ENCODE measurements at regions not wholly inside any gene's neighbourhood (a gene's known extent, or its start where the extent isn't known, plus 50 kb on each side); places are given as distances from the start of the nearest gene placed in this dataset.

GRCh38 chr21:38983560-38983959 lies 177.8 kb downstream of the ETS2 start:
- no peak for DNase-seq (ENCODE audit: low read depth)
- no peak for TF ChIP-seq CTCF (IDR thresholded peaks at IDR 0.05; ENCODE audit: control insufficient read depth, extremely low read depth, insufficient read depth)
- H3K4me3 ChIP-seq (ENCODE audit: low read depth, low read length) = no peak overlapping the region

DNA sequence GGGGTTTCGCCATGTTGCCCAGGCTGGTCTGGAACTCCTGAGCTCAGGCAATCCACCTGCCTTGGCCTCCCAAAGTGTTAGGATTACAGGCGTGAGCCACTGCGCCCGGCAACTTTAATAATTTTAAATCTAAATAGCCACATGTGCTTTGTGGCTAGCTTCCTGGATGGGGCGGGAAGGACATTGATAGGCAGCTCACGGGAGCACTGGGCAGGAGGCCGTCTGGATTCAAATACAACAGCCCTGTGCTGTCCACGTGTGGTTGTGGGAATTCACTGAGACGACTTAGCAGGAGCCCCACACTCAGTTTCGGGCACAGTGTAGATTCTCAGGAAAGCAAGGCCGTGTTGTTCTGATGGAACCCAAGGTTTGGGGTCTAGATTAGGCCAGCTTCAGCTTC lies 177.1 kb downstream of the ETS2 start:
- H3K4me3 ChIP-seq (ENCODE audit: low read depth, low read length) = no peak overlapping the region
- TF ChIP-seq CTCF (IDR thresholded peaks at IDR 0.05; ENCODE audit: control insufficient read depth, extremely low read depth, insufficient read depth) = no peak
- DNase-seq (ENCODE audit: low read depth) = no peak

- no peak for TF ChIP-seq CTCF (IDR thresholded peaks at IDR 0.05; ENCODE audit: control insufficient read depth, extremely low read depth, insufficient read depth)
- H3K4me3 ChIP-seq (ENCODE audit: low read depth, low read length) = no peak overlapping the region
- DNase-seq (ENCODE audit: low read depth) = no peak
These were observed 176.4 kb downstream of the ETS2 start for GRCh38 chr21:38982096-38982495.

GRCh38 chr21:38980416-38981313 lies 174.9 kb downstream of the ETS2 start:
- no peak for TF ChIP-seq CTCF (IDR thresholded peaks at IDR 0.05; ENCODE audit: control insufficient read depth, extremely low read depth, insufficient read depth)
- no peak overlapping the region for H3K4me3 ChIP-seq (ENCODE audit: low read depth, low read length)
- no peak for DNase-seq (ENCODE audit: low read depth)

DNA sequence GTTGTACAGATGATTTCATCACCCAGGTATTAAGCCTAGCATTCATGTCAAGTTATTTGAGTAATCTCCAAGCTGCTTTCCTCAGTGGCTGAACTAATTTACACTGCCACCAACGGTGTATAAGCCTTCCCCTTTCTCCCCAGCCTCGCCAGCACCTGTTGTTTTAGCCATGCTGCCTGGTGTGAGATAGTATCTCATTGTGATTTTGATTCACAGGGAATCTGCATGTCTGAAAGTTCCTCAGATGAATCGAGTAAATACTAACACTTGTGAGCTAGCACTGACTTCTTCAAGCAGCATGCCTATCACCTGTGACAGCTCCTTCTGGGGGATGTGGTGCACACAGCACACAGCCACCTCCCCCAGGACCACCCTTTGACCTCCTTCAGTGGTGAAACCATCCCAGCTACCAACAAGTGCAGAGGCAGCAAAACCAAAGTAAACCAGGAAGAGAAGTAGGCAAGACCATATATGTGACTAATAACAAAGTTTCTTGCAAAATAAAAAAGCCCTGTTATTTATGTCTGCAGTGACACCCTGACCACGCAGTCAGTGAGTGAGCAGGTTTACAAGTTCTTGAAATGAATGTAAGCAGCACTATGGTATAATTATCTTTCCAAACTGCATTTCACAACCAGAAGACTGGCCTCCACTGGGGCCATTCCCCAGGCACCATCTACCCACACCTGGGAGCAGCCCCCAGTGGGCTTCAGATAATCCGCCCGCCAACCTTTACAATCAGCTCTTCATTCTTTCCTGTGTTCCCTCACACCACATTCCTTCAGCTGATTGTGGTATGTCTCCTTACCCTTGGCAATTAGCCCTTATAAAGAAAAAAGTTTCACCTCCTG lies 173.8 kb downstream of the ETS2 start:
- TF ChIP-seq CTCF (IDR thresholded peaks at IDR 0.05; ENCODE audit: control insufficient read depth, extremely low read depth, insufficient read depth) = no peak
- no peak overlapping the region for H3K4me3 ChIP-seq (ENCODE audit: low read depth, low read length)
- DNase-seq (ENCODE audit: low read depth) = no peak

DNA sequence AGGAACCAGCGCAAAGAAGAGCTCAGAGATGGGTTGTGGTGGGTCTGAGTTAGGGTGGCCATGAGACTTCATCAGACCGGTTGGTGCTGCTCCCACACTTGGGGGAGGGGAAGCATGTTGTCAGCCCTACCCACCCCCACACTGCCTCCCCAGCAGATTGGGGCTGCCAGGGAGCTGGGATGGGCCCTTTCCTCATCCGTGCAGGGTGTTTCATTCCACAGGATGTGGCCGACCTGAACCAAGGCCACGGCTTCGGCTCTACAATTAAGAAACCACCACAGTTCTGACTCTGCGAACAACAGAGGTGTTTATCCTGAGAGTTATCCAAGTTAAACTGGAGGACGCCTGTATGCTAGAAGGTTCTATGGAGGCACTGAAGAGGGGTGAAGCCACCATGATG lies 171.2 kb downstream of the ETS2 start:
- H3K4me3 ChIP-seq (ENCODE audit: low read depth, low read length) = no peak overlapping the region
- no peak for TF ChIP-seq CTCF (IDR thresholded peaks at IDR 0.05; ENCODE audit: control insufficient read depth, extremely low read depth, insufficient read depth)
- DNase-seq (ENCODE audit: low read depth) = no peak
